C4-2B (cell line): ENCODE measurements at regions not wholly inside any gene's neighbourhood (a gene's known extent, or its start where the extent isn't known, plus 50 kb on each side); places are given as distances from the start of the nearest gene placed in this dataset.

Experiments used
- CTCF ChIP-seq: fragments of 450-650 bp; conservative IDR thresholded peaks from 2 replicates; pipeline ENCODE4 v1.5.1; 2017; ENCODE audit warnings: mild to moderate bottlenecking
- ZFX ChIP-seq: fragments of 450-650 bp; IDR thresholded peaks from 2 replicates; pipeline ENCODE4 v1.6.1; 2017

- no peak for TF ChIP-seq CTCF
- TF ChIP-seq ZFX: no peak
These were observed 233.3 kb upstream of the DAAM1 start for GRCh38 chr14:58954901-58955861.
